Left lung (tissue), 4 donors: ENCODE measurements at regions not wholly inside any gene's neighbourhood (a gene's known extent, or its start where the extent isn't known, plus 50 kb on each side); places are given as distances from the start of the nearest gene placed in this dataset.

ENCODE experiments used
- ATAC-seq: fragments of 200-7000 bp; cut with Tn5 transposase; one replicate; pipeline ENCODE4 v1.9.1; 2020; ENCODE audit warnings: moderate library complexity
- DNase-seq, 4 donors: peaks; one replicate each; pipeline ENCODE4 v3.0.0-alpha.2; 2013 to 2020
- H3K27ac ChIP-seq, 2 donors: fragments of 200-600 bp; sonication (generic) in 1 of 2; one replicate each; pipeline versions ENCODE4 v1.5.0 to v1.8.0; 2020 to 2021
- H3K27me3 ChIP-seq, 2 donors: fragments of 200-600 bp; sonication (generic) in 1 of 2; one replicate each; pipeline versions ENCODE4 v1.5.0 to v1.8.0; 2020 to 2021
- H3K36me3 ChIP-seq, 2 donors: fragments of 200-600 bp; sonication (generic) in 1 of 2; one replicate each; pipeline versions ENCODE4 v1.5.0 to v1.8.0; 2020 to 2021
- H3K4me1 ChIP-seq, 2 donors: fragments of 200-600 bp; one replicate each; pipeline ENCODE4 v1.8.0; 2021
- H3K4me3 ChIP-seq, 2 donors: fragments of 200-600 bp; sonication (generic) in 1 of 2; one replicate each; pipeline versions ENCODE4 v1.5.0 to v1.8.0; 2020 to 2021; ENCODE audit warnings: mild to moderate bottlenecking in 1 of 2
- H3K9me3 ChIP-seq, 2 donors: fragments of 200-600 bp; sonication (generic) in 1 of 2; one replicate each; pipeline versions ENCODE4 v1.5.0 to v1.8.0; 2020 to 2021
- intact Hi-C, 2 donors: fragments of 100-400 bp; cut with DNase I; formaldehyde crosslinking; loops; one replicate each; pipeline versions ENCODE4 v1.11.2 to v1.14.2; 2022
- TF ChIP-seq, protein P1 (sequence below), 2 donors: fragments of 200-600 bp; sonication (generic) in 1 of 2; IDR thresholded peaks; one replicate each; pipeline versions ENCODE4 v1.5.0 to v1.8.0; 2021; ENCODE audit warnings: antibody characterized with exemption in 2 of 2
- donor health status: DM: no; HTN: yes; CAD: no.
- donor health status: DM: no; HTN: no; CAD: no.

DNA sequence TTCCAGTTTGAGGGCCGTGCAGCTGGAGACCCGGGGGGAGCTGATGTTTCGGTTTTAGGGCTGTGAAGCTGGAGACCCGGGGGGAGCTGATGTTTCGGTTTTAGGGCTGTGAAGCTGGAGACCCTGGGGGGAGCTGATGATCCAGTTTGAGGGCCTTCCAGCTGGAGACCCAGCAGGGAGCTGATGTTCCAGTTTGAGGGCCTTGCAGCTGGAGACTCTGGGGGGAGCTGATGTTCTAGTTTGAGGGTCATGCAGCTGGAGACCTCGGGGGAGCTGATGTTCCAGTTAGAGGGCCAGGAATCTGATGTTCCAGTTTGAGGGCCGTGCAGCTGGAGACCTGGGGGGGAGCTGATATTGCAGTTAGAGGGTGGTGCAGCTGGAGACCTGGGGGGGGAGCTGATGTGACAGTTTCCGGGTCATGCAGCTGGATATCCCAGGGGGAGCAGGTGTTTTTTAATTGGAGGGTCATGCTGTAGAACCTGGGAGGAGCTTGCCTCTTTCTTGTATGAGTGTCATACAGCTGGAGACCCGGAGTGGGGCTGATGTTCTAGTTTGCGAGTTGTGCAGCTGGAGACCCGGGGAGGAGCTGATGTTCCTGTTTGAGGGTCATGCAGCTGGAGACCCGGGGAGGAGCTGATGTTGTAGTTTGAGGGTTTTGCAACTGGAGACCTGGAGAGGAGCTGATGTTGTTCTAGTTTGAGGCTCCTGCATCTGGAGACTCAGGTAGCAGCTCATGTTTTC is 153.2 kb downstream of the RTP5 start:
- no peak overlapping the region for H3K4me3 ChIP-seq
- H3K27ac ChIP-seq: no peak overlapping the region
- no peaks in the 10 kb centered on the region for H3K36me3 ChIP-seq
- no peak for ATAC-seq
- no peaks in the 10 kb centered on the region for H3K9me3 ChIP-seq
- H3K4me1 ChIP-seq: no peaks in the 10 kb centered on the region
- TF ChIP-seq, protein P1, sequence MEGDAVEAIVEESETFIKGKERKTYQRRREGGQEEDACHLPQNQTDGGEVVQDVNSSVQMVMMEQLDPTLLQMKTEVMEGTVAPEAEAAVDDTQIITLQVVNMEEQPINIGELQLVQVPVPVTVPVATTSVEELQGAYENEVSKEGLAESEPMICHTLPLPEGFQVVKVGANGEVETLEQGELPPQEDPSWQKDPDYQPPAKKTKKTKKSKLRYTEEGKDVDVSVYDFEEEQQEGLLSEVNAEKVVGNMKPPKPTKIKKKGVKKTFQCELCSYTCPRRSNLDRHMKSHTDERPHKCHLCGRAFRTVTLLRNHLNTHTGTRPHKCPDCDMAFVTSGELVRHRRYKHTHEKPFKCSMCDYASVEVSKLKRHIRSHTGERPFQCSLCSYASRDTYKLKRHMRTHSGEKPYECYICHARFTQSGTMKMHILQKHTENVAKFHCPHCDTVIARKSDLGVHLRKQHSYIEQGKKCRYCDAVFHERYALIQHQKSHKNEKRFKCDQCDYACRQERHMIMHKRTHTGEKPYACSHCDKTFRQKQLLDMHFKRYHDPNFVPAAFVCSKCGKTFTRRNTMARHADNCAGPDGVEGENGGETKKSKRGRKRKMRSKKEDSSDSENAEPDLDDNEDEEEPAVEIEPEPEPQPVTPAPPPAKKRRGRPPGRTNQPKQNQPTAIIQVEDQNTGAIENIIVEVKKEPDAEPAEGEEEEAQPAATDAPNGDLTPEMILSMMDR (IDR thresholded peaks at IDR 0.05): no peak
- peak in 2 of 4 donors; percentile 4 to 24 for DNase-seq
- intact Hi-C loops: no loop called here
- H3K27me3 ChIP-seq: peaks cover 0 to 47% of the 10 kb centered on the region in 2 donors

DNA sequence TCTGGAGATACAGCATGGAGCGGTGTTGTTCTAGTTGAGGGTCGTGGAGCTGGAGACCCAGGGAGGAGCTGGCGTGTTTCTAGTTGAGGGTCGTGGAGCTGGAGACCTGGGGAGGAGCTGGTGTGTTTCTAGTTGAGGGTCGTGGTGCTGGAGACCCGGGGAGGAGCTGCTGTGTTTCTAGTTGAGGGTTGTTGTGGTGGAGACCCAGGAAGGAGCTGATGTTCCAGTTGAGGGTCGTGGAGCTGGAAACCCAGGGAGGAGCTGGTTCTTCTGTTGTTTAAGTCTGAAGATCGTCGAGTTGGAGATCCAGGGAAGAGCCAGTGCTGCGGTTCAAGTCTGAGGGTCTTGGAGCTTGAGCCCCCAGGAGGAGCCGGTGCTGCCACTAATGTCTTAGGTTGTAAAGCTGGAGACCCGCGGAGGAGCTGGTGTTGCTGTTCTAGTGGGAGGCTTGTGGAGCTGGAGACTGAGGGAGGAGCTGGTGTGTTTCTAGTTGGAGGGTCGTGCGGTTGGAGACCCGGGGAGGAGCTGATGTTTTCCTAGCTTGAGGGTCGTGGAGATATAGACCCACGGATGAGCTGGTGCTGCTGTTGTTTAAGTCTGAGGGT is 155.3 kb downstream of the RTP5 start:
- H3K27ac ChIP-seq: no peak overlapping the region
- no peaks in the 10 kb centered on the region for H3K36me3 ChIP-seq
- DNase-seq: peak in 2 of 4 donors; percentile 5 to 28
- no peaks in the 10 kb centered on the region for H3K4me1 ChIP-seq
- H3K27me3 ChIP-seq: peaks cover 0 to 66% of the 10 kb centered on the region in 2 donors
- no peaks in the 10 kb centered on the region for H3K9me3 ChIP-seq
- no peak for ATAC-seq
- intact Hi-C loops: no loop called here
- no peak overlapping the region for H3K4me3 ChIP-seq
- TF ChIP-seq, protein P1 (IDR thresholded peaks at IDR 0.05): no peak

DNA sequence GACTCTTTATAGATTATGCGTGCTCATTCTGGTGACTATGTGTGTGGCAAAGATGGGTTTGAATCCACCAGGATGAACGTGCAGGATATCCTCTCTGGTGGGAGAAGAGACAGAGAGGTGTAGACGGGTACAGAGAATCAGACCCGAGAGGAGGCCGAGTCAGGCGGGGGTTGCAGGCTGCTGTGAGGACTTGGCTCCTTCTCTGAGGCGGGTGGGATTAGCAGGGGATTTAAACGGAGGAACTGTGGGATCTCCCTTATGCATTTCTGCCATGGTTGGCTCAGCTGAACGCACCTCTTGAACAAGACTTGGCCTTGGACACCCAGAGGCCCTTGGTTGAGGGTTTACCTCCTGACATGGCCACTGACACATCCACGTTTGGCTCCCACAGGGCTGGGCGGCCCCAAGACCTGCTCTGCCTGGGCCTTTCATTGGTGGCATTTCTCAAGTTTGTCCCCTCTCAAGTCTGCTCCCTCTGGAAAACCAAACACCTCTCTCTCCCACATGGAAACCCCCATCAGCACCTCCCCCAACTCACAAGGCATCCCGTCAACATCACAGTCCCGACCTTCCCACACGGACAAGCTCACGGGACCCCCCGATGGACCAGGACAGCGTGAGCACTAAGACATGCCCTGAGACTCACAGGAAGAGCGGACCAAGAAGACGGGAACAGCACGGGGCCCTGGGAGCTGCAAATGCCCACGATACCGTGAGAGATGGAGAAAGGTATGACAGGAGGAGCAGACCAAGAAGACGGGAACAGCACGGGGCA is 158.3 kb downstream of the RTP5 start:
- H3K27me3 ChIP-seq: peaks cover 0 to 94% of the 10 kb centered on the region in 2 donors
- H3K36me3 ChIP-seq: no peaks in the 10 kb centered on the region
- DNase-seq (peak in 2 of 4 donors; percentile 18 to 48), ATAC-seq (no peak)
- no peak overlapping the region for H3K27ac ChIP-seq
- TF ChIP-seq, protein P1 (IDR thresholded peaks at IDR 0.05): no peak
- H3K4me3 ChIP-seq: no peak overlapping the region
- no peaks in the 10 kb centered on the region for H3K9me3 ChIP-seq
- intact Hi-C loops: no loop called here
- H3K4me1 ChIP-seq: no peaks in the 10 kb centered on the region

DNA sequence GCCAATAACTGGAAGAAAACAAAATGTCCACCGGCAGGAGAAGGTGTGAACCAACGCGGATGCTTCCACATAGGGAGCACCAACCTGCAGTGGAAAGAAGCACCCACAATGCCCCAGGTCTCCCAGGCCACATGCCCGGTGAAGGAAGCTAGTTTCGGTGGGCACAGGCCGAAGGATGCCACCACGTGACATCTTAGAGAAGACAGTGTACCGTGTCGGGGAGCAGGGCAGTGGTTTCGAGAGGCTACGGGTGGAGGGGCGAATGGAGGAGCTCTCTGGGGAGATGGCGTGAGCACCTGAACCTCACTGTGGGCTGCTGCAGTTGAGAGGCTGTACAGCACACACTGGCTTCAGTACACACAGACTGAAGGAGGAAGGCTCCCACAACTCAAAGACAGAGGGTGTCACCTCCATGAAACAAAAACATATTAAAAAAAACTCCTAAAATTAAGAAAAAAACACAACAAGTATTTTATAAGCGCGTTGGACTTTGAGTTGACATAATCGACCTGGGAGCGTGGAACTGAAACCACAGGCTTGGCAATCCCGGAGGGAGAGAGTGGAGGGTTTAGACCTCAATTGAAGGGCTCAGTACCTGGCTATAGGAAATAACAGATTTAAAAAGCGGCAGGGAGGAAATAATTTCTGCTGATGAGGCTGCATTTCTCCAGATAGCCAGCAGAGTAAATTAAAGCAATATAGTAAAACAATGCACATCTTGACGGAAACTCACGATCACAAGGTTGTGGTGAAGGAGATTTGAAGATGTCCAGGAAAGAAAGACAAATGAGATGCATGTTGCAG is 160.1 kb downstream of the RTP5 start:
- Histone ChIP-seq H3K4me3 (no peak overlapping the region), H3K4me1 (no peaks in the 10 kb centered on the region), H3K36me3 (no peaks in the 10 kb centered on the region), H3K27me3 (peaks cover 0 to 85% of the 10 kb centered on the region in 2 donors), H3K27ac (no peak overlapping the region), H3K9me3 (no peaks in the 10 kb centered on the region)
- intact Hi-C loops: no loop called here
- TF ChIP-seq, protein P1 (IDR thresholded peaks at IDR 0.05): no peak
- no peak for ATAC-seq
- peak in 2 of 4 donors; percentile 12 to 53 for DNase-seq
